HG03565 (cell line): ENCODE measurements at regions not wholly inside any gene's neighbourhood (a gene's known extent, or its start where the extent isn't known, plus 50 kb on each side); places are given as distances from the start of the nearest gene placed in this dataset.

Experiments used
- ATAC-seq: cut with Tn5 transposase; IDR thresholded peaks from one replicate; pipeline ENCODE4 v1.9.1; 2021; ENCODE audit warnings: mild to moderate bottlenecking, moderate library complexity; ENCODE audit not compliant: unreplicated experiment

- no peak for ATAC-seq
Observed at GRCh38 chr11:91872243-91872642, 352.4 kb upstream of the FAT3 start.

GRCh38 chr11:91871791-91872190 lies 352.8 kb upstream of the FAT3 start:
- ATAC-seq, result no peak

GRCh38 chr11:91871048-91871447 lies 353.6 kb upstream of the FAT3 start:
- ATAC-seq, result no peak

DNA sequence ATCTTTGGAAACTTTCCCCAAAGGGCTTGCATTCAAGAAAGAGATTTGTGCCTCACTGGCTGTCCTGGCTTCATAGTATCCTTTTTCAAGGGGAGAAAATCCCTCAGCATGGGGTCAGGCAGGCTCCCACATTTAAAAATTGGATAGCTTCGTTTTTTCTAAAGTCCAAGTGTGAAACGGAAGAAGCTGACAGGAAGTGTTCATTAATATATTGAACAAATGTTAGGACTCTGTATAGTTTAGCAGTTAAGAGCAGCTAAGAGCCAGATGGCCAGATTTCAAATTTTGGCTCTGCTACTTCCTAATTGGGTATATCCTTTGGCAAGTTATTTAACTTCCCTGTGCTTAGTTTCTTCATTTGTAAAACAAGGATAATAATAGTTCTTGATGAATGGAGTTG lies 354.9 kb upstream of the FAT3 start:
- no peak for ATAC-seq

- ATAC-seq, result no peak
Observed at GRCh38 chr11:91866642-91867041, 358.0 kb upstream of the FAT3 start.

DNA sequence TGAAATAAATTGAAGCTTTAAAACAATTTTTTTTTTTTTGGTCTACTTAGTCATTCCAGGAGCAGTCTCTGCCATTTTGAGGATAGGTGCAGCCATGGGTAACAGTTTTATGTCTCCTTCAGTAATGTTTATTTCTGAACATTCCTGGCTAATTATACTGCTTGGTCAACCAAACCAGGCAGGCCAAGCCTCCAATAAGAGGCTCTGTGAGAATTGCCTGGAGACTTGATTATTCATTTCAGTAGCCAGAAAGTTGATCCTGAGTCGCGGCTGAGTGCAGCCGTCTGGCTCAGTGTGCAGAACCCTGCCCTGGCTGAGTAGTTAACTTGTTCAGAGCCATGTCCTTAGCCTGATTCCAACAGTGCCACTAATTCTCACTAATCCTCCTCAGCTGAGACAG lies 364.0 kb upstream of the FAT3 start:
- ATAC-seq, result no peak

DNA sequence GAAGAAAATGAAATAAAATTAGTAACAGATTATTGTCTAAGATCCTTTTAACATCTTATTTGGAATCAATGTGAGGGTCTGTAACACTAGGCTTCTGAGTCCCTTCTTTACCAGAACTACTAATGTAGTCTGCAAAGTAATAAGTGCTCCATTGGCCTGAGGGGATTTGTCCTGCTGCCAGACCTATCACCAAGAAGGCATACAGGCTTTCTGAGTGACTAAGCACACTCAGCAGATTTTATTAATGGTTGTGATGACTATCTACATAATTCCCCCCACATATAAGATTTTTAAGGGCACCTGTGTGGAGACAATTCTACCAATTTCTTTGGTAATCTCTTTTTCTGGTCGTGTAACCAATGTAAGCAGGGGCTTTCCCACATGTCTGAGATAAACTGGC lies 365.0 kb upstream of the FAT3 start:
- ATAC-seq, result no peak

GRCh38 chr11:91857179-91857578 lies 367.4 kb upstream of the FAT3 start:
- ATAC-seq, result no peak

DNA sequence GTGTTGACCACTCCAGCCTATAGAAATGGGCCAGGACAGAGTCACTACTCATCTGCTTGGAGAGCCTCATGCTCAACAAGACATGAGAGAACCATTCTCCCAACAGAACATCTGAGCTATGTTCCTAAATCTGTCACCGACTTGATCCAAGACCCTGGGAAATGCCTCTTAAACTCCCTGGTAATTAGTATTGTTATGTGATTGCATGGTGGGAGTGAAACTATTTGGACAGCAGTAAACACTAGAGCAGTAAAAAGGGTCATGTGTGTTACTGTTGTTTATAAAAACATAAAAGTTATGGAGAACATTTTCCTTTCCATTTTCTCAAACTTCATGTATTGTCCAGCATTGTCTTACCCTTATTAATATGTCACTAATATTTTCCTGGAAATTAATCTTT lies 369.8 kb upstream of the FAT3 start:
- no peak for ATAC-seq

GRCh38 chr11:91854171-91854570 lies 370.4 kb upstream of the FAT3 start:
- no peak for ATAC-seq

DNA sequence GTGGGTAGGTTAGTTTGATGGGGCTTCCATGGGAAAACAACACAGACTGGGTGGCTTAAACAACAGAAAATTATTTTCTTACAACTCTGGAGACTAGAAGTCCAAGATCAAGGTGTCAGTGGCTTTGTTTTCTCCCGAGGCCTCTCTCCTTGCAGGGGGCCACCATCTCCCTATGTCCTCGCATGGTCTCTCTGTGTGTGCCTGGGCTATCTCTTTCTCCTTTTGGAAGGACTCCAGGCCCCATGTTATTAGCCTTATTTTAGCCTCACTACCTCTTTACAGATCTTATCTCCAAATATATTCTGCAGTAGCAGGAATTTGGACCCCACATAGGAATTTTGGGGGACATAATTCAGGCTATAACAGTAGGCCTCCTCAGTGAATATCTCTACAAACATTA lies 372.7 kb upstream of the FAT3 start:
- ATAC-seq, result no peak

GRCh38 chr11:91850533-91851275 lies 373.9 kb upstream of the FAT3 start:
- no peak for ATAC-seq

GRCh38 chr11:91850021-91850420 lies 374.6 kb upstream of the FAT3 start:
- no peak for ATAC-seq

- no peak for ATAC-seq
Observed at GRCh38 chr11:91846649-91847048, 378.0 kb upstream of the FAT3 start.

DNA sequence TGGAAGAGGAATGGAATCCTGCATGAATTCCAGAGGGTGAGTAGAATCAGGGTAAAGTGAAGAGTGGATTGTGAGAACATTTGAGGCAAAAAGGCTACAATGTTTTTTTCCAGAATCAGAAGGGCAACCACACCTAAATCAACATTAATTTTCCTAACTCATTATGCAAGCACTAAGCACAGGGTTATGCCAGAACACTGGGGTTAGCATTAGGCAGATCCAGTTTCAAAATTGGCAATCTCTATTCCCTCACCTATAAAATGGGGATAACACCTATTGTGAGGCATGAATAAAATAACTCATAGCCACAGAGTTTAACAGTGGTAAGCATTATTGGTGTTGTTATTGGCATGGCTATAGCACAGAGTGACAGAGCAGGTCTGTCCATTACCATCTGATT lies 378.6 kb upstream of the FAT3 start:
- ATAC-seq, result no peak

DNA sequence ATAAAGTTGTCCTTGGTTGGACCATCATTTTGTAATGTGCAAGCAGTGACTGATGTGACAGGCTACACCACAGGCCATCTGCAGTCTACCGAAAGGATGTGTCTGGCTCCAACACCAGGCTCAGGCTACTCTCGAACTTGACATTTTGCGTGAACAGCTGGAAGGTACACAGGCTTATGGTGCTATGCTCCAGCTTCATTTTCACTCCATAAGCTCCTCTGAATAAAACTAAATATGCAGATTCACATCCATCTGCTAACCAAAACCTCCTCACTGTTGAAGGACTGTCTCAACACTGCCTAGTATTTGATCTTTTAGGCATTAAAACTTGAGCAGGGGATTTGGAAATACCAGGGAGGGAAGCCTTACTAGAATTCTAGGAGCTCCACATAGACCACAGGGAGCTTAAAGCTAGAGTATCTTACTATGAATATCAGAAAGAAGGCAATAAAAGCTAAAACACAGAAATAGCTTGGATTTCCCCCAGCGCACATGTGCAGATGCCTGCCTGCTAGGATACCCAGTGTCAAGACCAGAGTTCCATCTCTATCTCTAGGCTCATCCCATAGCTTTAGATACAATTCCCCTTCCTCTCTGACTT lies 383.9 kb upstream of the FAT3 start:
- ATAC-seq, result no peak

GRCh38 chr11:91837411-91838330 lies 386.9 kb upstream of the FAT3 start:
- no peak for ATAC-seq

GRCh38 chr11:91835051-91835560 lies 389.5 kb upstream of the FAT3 start:
- ATAC-seq, result no peak

DNA sequence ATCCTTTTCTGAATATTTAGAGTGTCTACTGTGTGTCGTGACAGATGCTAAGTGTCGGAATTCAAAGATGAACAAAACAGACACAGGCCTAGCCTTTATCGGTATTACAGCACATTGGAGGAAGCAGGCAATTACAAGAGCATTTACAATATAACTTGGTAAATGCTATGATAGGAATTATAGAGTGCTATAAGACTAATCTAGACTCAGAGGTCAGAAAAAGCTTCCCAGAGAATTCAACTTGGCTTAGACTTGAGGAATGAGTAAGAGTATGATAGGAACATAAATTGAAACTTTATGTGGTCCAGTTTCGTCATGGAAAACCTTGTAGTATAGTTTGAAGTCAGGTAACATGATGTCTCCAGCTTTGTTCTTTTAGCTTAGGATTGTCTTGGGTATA lies 395.7 kb upstream of the FAT3 start:
- no peak for ATAC-seq

- no peak for ATAC-seq
Observed at GRCh38 chr11:91825777-91826176, 398.8 kb upstream of the FAT3 start.

GRCh38 chr11:91823252-91823830 lies 401.3 kb upstream of the FAT3 start:
- ATAC-seq, result no peak
